ENCODE measurements at regions not wholly inside any gene's neighbourhood (a gene's known extent, or its start where the extent isn't known, plus 50 kb on each side); places are given as distances from the start of the nearest gene placed in this dataset.

DNA sequence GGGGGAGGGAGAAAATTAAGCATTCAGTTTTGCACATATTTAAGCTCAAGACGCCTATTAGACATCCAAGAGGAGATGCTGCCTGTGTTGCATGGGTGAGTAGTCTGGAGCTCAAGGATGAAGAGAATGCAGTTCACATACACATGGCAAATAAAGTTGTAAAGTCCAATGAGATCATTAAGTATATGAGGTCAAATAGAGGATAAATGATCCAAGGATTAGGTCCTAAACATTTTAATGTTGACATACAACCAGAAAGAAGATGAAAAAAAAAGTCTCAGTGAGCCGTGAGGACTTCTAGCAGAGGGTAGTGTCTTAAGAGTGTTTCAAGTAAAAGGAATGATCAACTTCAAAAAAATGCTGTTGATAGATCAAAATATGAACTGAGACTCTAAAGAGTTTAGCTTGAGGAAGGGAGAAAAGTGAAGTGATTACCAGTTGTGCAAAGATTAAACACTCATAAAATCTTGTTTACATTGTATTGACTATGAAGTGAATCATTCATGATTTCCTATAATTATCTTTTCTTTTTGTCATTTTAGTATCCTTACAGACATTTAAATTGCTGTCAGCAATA lies 251.8 kb downstream of the ZNF608 start:
- TF ChIP-seq POLR2A (IDR thresholded peaks at IDR 0.05; ENCODE audit: borderline replicate concordance, extremely low read depth, insufficient read depth, insufficient read length) (no peak), POLR2AphosphoS5 (IDR thresholded peaks at IDR 0.05; ENCODE audit: low read depth, low read length) (no peak), SIN3A (IDR thresholded peaks at IDR 0.05; ENCODE audit: low read depth) (no peak), CEBPB (IDR thresholded peaks at IDR 0.05; ENCODE audit: low read depth) (no peak), ZNF274 (IDR thresholded peaks at IDR 0.05; ENCODE audit: low read depth, low read length) (no peak), CBX3 (IDR thresholded peaks at IDR 0.05; ENCODE audit: low read depth) (no peak), EZH2 (IDR thresholded peaks at IDR 0.05) (no peak), ELF1 (IDR thresholded peaks at IDR 0.05; ENCODE audit: borderline replicate concordance, low read depth) (no peak)
- TF ChIP-seq, protein P1, sequence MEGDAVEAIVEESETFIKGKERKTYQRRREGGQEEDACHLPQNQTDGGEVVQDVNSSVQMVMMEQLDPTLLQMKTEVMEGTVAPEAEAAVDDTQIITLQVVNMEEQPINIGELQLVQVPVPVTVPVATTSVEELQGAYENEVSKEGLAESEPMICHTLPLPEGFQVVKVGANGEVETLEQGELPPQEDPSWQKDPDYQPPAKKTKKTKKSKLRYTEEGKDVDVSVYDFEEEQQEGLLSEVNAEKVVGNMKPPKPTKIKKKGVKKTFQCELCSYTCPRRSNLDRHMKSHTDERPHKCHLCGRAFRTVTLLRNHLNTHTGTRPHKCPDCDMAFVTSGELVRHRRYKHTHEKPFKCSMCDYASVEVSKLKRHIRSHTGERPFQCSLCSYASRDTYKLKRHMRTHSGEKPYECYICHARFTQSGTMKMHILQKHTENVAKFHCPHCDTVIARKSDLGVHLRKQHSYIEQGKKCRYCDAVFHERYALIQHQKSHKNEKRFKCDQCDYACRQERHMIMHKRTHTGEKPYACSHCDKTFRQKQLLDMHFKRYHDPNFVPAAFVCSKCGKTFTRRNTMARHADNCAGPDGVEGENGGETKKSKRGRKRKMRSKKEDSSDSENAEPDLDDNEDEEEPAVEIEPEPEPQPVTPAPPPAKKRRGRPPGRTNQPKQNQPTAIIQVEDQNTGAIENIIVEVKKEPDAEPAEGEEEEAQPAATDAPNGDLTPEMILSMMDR (IDR thresholded peaks at IDR 0.05 in 2 of 3, conservative IDR thresholded peaks at IDR 0.05 in 1 of 3; ENCODE audit: borderline replicate concordance in 1 of 3, insufficient read depth in 1 of 3, low read depth in 2 of 3, low read length in 2 of 3) = no peak
- TF ChIP-seq, protein P2, sequence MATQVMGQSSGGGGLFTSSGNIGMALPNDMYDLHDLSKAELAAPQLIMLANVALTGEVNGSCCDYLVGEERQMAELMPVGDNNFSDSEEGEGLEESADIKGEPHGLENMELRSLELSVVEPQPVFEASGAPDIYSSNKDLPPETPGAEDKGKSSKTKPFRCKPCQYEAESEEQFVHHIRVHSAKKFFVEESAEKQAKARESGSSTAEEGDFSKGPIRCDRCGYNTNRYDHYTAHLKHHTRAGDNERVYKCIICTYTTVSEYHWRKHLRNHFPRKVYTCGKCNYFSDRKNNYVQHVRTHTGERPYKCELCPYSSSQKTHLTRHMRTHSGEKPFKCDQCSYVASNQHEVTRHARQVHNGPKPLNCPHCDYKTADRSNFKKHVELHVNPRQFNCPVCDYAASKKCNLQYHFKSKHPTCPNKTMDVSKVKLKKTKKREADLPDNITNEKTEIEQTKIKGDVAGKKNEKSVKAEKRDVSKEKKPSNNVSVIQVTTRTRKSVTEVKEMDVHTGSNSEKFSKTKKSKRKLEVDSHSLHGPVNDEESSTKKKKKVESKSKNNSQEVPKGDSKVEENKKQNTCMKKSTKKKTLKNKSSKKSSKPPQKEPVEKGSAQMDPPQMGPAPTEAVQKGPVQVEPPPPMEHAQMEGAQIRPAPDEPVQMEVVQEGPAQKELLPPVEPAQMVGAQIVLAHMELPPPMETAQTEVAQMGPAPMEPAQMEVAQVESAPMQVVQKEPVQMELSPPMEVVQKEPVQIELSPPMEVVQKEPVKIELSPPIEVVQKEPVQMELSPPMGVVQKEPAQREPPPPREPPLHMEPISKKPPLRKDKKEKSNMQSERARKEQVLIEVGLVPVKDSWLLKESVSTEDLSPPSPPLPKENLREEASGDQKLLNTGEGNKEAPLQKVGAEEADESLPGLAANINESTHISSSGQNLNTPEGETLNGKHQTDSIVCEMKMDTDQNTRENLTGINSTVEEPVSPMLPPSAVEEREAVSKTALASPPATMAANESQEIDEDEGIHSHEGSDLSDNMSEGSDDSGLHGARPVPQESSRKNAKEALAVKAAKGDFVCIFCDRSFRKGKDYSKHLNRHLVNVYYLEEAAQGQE (IDR thresholded peaks at IDR 0.05; ENCODE audit: low read depth) = no peak

Data from HCT116 (cell line).